ENCODE measurements at regions not wholly inside any gene's neighbourhood (a gene's known extent, or its start where the extent isn't known, plus 50 kb on each side); places are given as distances from the start of the nearest gene placed in this dataset.

- DNase-seq = no peak
Measured at GRCh38 chr11:64501500-64502427, 54.0 kb upstream of the SLC22A11 start.

GRCh38 chr11:64502634-64503033, 53.1 kb upstream of the SLC22A11 start:
- no peak for DNase-seq

- DNase-seq = no peak
Measured at GRCh38 chr11:64503186-64503753, 52.5 kb upstream of the SLC22A11 start.

GRCh38 chr11:64504999-64505398, 50.7 kb upstream of the SLC22A11 start:
- DNase-seq = no peak

Data from EL (cell line).